T-helper 17 cell (primary cell): ENCODE measurements at regions not wholly inside any gene's neighbourhood (a gene's known extent, or its start where the extent isn't known, plus 50 kb on each side); places are given as distances from the start of the nearest gene placed in this dataset.

Source experiments
- ATAC-seq: fragments of 150-1000 bp; cut with Tn5 transposase; 2 replicates; pipeline ENCODE4 v1.10.0; 2021; ENCODE audit warnings: mild to moderate bottlenecking, moderate library complexity
- DNase-seq, 3 donors: peaks; one replicate each; pipeline versions ENCODE4 v3.0.0 to v3.0.0-alpha.2; 2020 to 2021
- H3K9me3 ChIP-seq: one replicate; pipeline ENCODE4 v1.7.0; 2013; ENCODE audit warnings: low read length, mild to moderate bottlenecking; ENCODE audit not compliant: control insufficient read depth, poor library complexity, severe bottlenecking
- H3K27ac Mint-ChIP-seq: one replicate; pipeline ENCODE4 v1.8.0; 2022; ENCODE audit warnings: mild to moderate bottlenecking, moderate library complexity, mixed read lengths
- H3K27me3 Mint-ChIP-seq: one replicate; pipeline ENCODE4 v1.8.0; 2022; ENCODE audit warnings: mixed read lengths
- H3K36me3 Mint-ChIP-seq: one replicate; pipeline ENCODE4 v1.8.0; 2022; ENCODE audit warnings: low read depth, mixed read lengths
- H3K4me1 Mint-ChIP-seq: one replicate; pipeline ENCODE4 v1.8.0; 2022; ENCODE audit warnings: mild to moderate bottlenecking, mixed read lengths
- H3K4me3 Mint-ChIP-seq: one replicate; pipeline ENCODE4 v1.8.0; 2022; ENCODE audit warnings: mild to moderate bottlenecking, moderate library complexity, mixed read lengths

DNA sequence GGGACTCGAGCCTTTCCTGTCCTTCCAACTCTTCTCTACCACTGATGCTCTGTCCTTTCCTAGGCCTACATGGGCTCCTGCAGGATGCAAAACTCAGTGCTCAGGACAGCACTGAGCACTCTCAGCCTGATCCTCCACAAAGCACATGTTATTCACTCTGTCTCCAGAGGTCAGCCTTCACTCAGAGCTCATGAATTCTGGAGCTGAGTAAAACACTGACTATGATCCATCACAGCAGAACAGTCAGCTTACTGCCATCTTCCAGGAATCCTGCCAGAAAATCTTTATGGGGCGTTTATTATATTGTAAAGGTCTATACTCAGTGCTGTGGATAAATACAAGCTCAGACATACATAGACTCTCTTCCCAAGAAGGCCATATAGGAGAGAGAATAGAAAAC lies 121.5 kb upstream of the CPEB2 start:
- Mint-ChIP-seq H3K4me3 (no peak overlapping the region), H3K36me3 (peaks cover 2% of the 10 kb centered on the region), H3K4me1 (peaks cover 12% of the 10 kb centered on the region), H3K27me3 (peaks cover 15% of the 10 kb centered on the region), H3K27ac (no peak overlapping the region)
- H3K9me3 ChIP-seq: no peaks in the 10 kb centered on the region
- ATAC-seq (no peak), DNase-seq (no peak)

DNA sequence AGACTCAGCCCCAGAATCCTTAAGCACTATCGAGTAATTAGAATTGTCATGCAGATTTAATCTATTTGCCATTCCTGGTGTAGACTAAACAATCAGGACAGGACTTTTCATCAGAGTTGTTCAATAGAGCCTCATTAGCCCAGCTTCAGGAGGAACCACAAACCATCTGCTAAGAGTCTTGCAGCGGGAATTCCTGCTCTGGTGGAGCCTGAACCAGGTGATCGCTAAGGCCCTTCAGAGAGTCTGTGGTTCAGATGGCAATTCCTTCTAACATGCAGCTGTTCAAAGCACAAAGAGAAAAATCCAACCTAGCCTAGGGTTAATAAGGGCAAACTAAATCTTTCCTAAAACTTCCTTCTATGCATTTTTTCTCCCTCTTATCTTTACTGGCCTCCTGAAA lies 119.1 kb upstream of the CPEB2 start:
- H3K27ac Mint-ChIP-seq: no peak overlapping the region
- peaks cover 2% of the 10 kb centered on the region for H3K36me3 Mint-ChIP-seq
- no peak for ATAC-seq

DNA sequence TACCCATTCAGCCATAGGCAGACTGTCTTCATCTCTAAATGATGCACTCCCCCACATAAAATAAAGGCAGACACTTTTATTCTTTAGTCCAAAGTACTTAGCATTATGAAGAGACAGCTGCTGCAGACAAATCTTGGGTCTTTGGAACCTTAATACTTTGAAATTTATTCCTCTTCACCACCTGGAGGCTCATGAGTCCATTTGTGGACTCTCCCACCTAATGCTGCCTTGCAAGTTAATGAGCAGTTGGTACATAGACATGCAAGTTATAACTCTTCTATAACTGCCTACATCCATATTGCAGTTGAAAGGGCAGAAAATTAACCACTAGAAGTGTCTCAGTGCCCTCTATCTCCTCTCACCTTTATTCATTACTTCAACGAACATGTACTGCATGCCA lies 118.6 kb upstream of the CPEB2 start:
- no peaks in the 10 kb centered on the region for H3K9me3 ChIP-seq
- peaks cover 15% of the 10 kb centered on the region for H3K27me3 Mint-ChIP-seq
- H3K27ac Mint-ChIP-seq: no peak overlapping the region
- peaks cover 2% of the 10 kb centered on the region for H3K36me3 Mint-ChIP-seq
- no peak for DNase-seq
- ATAC-seq: no peak
- H3K4me3 Mint-ChIP-seq: no peak overlapping the region
- H3K4me1 Mint-ChIP-seq: no peaks in the 10 kb centered on the region

More for the DNA sequence above, 119.1 kb upstream of the CPEB2 start:
- no peak for DNase-seq
- H3K27me3 Mint-ChIP-seq: peaks cover 15% of the 10 kb centered on the region
- H3K4me1 Mint-ChIP-seq: no peaks in the 10 kb centered on the region
- H3K4me3 Mint-ChIP-seq: no peak overlapping the region
- H3K9me3 ChIP-seq: no peaks in the 10 kb centered on the region

DNA sequence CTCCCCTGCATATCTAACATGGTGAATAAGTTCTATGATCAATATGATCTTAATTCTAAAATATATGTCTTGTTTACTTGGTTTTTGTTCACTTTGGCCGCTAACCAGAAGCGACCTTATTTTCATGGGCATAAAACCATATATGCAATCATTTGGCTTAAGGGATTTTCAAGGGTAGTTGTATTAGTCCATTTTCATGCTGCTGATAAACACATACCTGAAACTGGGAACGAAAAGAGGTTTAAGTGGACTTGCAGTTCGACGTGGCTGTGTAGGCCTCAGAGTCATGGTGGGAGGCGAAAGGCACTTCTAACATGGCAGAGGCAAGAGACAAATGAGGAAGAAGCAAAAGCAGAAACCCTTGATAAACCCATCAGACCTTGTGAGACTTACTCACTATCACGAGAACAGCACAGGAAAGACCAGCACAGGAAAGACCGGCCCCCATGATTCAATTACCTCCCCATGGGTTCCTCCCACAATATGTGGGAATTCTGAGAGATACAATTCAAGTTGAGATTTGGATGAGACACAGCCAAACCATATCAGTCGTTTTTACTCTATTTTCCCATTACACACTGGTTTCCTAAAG lies 114.3 kb upstream of the CPEB2 start:
- no peak overlapping the region for H3K27ac Mint-ChIP-seq
- DNase-seq: no peak
- peaks cover 15% of the 10 kb centered on the region for H3K27me3 Mint-ChIP-seq
- no peak for ATAC-seq
- H3K4me3 Mint-ChIP-seq: no peak overlapping the region
- H3K4me1 Mint-ChIP-seq: no peaks in the 10 kb centered on the region
- peaks cover 2% of the 10 kb centered on the region for H3K36me3 Mint-ChIP-seq
- H3K9me3 ChIP-seq: no peaks in the 10 kb centered on the region

DNA sequence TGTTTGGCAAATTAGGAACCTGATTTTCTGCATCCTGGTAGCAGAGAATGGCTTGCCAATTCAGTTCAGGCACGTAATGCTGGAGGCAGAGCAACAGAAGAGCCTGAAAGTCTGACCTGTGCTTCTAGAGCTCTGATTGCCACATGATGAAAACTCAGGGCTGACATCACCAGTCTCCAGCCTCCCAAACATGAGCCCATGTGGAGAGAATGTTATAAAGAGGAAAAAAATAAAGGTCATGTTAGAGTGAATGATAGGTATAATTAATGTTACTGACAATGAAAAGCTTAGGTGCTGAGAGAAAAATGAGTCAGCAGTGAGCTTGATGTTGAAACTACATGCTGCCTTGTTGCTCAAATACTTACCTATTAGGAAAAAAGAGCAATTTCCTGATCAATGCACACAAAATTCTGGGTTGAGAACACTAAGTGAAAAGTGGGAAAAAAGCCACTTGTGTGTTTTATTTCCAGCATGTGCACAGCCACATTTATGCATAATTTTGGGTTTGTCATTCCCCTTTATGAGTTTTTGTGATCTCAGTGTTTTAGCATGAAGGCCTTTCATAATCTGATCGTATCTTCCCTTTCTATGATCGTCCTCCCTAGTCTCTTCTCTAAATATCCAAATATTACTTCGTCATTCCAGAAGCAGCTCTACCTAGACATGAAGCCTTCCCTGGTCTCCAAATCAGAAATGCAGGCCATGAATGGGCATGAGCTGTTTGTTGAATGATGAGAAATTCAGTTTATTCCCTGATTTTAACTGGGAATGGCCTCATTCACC lies 113.3 kb upstream of the CPEB2 start:
- no peak overlapping the region for H3K4me3 Mint-ChIP-seq
- ATAC-seq: no peak
- peaks cover 10% of the 10 kb centered on the region for H3K27me3 Mint-ChIP-seq
- no peak overlapping the region for H3K27ac Mint-ChIP-seq
- DNase-seq: no peak
- H3K36me3 Mint-ChIP-seq: peaks cover 2% of the 10 kb centered on the region
- H3K9me3 ChIP-seq: no peaks in the 10 kb centered on the region
- H3K4me1 Mint-ChIP-seq: no peaks in the 10 kb centered on the region

DNA sequence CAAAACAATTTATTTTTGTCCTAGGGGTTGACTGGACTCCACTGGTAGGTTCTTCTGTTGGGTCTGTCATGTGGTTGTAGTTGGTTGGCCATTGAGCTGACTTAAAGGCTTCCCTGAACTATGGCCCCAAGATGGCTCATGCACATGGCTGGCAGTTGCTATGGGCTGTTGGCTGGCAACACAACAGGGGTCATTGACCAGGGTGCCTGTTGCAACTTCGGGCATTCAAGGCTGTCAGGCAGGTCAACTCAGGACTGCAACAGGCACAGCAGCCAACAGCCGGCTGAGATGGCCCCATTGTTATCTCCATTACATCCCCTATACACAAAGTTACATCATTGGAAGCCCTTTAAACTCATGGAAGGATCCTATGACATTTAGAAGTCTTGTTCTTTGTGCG lies 109.7 kb upstream of the CPEB2 start:
- H3K9me3 ChIP-seq: no peaks in the 10 kb centered on the region
- Mint-ChIP-seq H3K4me1 (no peaks in the 10 kb centered on the region), H3K36me3 (no peaks in the 10 kb centered on the region), H3K27me3 (peaks cover 7% of the 10 kb centered on the region), H3K4me3 (no peak overlapping the region), H3K27ac (no peak overlapping the region)
- ATAC-seq (no peak), DNase-seq (no peak)

DNA sequence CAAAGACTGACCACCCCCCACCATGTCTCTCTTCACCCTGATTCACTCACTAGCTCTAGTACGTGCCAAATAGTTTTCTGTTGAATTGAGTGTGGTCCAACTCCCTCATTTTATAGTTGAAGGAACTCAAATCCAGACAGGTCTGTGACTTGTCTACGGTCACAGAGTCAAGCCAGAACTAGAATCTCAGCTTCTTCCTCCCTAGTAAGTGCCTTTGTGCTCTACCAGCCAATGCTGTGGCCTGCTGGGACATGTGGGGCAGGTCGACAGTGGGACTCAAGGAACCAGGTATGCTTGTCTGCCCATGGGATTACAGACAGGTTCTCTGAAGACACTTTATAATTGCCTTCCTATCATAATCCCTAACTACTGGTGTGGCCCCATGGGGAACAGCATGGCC lies 108.6 kb upstream of the CPEB2 start:
- Mint-ChIP-seq H3K4me3 (no peak overlapping the region), H3K36me3 (no peaks in the 10 kb centered on the region), H3K27ac (no peak overlapping the region), H3K4me1 (no peaks in the 10 kb centered on the region), H3K27me3 (peaks cover 7% of the 10 kb centered on the region)
- no peaks in the 10 kb centered on the region for H3K9me3 ChIP-seq
- ATAC-seq (no peak), DNase-seq (no peak)

DNA sequence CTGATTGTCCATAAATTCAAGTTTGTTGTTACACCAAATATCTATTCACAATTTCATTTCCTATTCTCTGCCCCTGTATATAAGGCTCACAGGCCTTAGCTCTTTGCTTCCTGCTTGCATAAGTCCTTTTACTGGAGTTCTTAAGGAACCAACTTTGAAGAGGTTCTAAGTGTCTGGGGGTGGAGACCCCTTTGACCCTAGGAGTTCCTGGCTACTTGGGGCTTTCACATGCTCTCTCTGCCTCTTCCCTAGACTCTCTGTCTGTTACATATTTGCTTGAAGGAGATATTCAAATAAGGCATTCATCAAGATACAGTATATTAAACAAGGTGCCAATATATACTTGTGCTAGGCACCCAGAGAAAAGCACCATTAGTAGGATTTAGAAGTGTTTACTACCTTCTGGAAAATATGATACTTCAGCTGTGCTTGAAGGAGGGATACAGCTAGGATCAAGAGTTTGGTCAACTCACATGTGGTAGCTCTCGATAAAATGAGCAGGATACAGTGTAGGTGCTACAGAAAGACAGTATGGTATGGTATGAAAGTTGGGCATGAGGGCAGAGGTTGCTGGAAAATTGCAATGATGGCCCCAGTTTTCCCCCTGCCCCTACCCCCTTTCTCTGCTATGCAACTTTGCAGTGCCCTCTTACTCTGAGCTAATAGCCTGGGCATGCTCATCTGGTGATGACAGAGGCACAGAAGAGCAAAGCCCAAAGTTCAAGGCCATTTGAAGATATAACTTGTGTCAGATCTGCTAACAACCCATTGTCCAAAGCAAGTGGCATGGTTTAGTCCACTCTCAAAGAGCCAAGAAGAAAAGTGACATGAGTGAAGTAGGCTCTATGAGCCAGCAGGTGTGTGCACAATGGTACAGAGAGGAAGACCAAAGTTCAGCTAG lies 107.6 kb upstream of the CPEB2 start:
- Mint-ChIP-seq H3K36me3 (no peaks in the 10 kb centered on the region), H3K27ac (no peak overlapping the region), H3K4me3 (no peak overlapping the region), H3K27me3 (peaks cover 7% of the 10 kb centered on the region), H3K4me1 (no peaks in the 10 kb centered on the region)
- H3K9me3 ChIP-seq: no peaks in the 10 kb centered on the region
- no peak for DNase-seq
- no peak for ATAC-seq

DNA sequence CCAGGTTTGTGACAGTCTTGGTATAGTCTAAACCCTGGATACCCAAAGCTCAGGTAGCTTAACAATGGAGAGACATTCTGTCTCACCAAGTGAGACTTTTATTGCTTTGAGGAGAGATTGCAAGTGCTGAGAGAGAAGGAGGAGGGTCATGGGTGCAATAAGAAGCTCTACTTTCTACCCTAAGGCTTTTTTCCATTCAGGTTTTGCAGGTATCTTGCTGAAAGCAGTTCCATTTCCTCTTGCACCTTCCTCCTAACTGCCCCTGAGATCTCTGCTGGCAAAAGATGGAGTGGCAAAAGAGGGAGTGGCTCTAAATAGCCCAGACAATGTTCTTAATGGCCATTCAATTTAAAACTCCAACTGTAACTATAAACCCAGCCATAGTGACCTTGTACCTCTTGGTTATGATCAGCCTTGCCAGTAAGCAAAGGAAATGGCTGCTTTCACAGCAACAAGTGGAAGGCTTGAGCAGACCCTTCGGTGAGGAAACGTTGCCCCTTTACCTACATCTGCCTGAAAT lies 105.6 kb upstream of the CPEB2 start:
- ATAC-seq: no peak
- no peaks in the 10 kb centered on the region for H3K4me1 Mint-ChIP-seq
- H3K27ac Mint-ChIP-seq: no peak overlapping the region
- no peaks in the 10 kb centered on the region for H3K36me3 Mint-ChIP-seq
- H3K27me3 Mint-ChIP-seq: peaks cover 16% of the 10 kb centered on the region
- no peak overlapping the region for H3K4me3 Mint-ChIP-seq
- H3K9me3 ChIP-seq: no peaks in the 10 kb centered on the region
- DNase-seq: no peak

DNA sequence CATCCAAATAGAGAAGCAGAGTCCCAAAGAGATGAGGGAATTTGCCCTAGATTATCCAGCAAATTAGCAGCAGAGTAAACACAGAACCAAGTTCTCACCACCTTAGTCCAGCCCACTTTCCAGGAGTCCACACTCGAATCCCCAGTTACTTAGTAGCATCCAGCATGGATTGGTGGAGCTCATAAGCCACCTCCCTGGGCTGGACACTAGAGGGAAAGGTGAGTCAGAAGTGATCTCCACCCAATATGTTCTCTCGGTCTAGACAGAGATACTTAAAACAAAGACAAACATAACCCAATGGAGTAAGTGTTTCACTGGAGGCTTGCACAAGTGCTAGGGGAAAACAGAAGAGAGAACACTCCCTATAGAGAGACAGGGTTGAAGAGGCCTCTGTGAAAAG lies 105.1 kb upstream of the CPEB2 start:
- no peak for ATAC-seq
- H3K4me3 Mint-ChIP-seq: no peak overlapping the region
- H3K4me1 Mint-ChIP-seq: peaks cover 3% of the 10 kb centered on the region
- H3K27ac Mint-ChIP-seq: no peak overlapping the region
- H3K9me3 ChIP-seq: no peaks in the 10 kb centered on the region
- peaks cover 20% of the 10 kb centered on the region for H3K27me3 Mint-ChIP-seq
- peaks cover 3% of the 10 kb centered on the region for H3K36me3 Mint-ChIP-seq
- DNase-seq: no peak

DNA sequence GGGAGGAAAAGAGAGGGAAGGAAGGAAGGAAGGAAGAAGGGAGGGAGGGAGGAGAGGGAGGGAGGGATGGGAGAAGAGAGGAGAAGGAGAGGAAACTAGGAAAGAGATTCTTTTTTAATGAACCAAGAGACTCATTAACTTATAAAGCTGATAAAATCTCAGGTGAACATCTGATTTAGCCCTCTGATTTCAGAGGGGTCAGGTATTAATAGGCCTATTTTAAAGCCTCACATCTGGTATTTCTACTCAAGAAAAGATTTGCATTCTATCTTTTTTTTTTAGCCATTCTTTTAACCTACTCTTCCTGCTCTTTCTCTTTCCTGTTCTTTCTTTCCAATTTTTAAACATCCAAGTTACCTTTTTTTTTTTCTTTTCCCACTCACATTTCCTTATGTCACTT lies 103.3 kb upstream of the CPEB2 start:
- Mint-ChIP-seq H3K27ac (no peak overlapping the region), H3K4me3 (no peak overlapping the region), H3K27me3 (peaks cover 35% of the 10 kb centered on the region), H3K36me3 (peaks cover 3% of the 10 kb centered on the region), H3K4me1 (peaks cover 3% of the 10 kb centered on the region)
- no peak for DNase-seq
- H3K9me3 ChIP-seq: no peaks in the 10 kb centered on the region
- ATAC-seq: no peak

DNA sequence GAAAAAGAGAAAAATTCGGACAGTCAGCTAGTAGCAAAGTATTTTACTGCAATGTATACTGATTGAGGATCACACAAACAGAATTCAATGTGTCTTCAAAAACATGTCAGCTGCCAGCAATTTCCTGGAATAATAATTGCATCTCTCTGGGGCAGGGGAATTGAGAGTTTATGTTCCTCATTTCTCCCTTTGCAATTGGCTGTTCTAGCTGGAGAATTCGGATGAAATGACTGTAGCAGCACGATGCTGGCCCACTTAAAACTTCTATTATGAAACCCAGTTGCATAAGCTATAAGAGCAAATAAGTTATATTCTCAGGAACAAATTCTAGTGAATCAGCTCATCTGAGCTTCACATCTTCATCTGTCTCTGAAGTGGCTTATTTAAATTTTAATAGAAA lies 99.9 kb upstream of the CPEB2 start:
- H3K4me1 Mint-ChIP-seq: peaks cover 3% of the 10 kb centered on the region
- no peaks in the 10 kb centered on the region for H3K9me3 ChIP-seq

DNA sequence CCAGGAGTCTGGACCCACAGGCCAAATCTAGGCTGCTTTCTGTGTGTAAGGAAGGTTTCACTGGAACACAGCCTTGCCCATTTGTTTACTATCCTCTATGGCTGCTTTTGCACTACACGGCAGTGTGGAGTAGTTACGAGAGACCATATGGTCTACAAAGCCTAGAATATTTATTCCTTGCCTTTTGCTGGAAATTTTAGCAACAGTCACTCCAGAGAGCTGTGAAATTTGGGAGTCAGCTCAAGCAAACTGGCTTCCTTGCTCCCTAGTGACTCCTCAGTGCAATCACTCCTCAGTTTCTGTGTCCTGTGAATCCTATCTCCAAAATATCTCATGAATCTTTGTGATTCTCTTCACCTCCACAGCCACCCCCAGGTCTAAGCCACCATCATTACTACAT lies 99.0 kb upstream of the CPEB2 start:
- H3K4me3 Mint-ChIP-seq: no peak overlapping the region

More for the DNA sequence above, 99.9 kb upstream of the CPEB2 start:
- Mint-ChIP-seq H3K27me3 (peaks cover 37% of the 10 kb centered on the region), H3K36me3 (peaks cover 3% of the 10 kb centered on the region), H3K4me3 (no peak overlapping the region), H3K27ac (no peak overlapping the region)
- DNase-seq (no peak), ATAC-seq (no peak)

More for the DNA sequence above, 99.0 kb upstream of the CPEB2 start:
- peaks cover 3% of the 10 kb centered on the region for H3K4me1 Mint-ChIP-seq
- peaks cover 3% of the 10 kb centered on the region for H3K36me3 Mint-ChIP-seq
- H3K27me3 Mint-ChIP-seq: peaks cover 37% of the 10 kb centered on the region
- H3K27ac Mint-ChIP-seq: no peak overlapping the region
- no peak for DNase-seq
- no peaks in the 10 kb centered on the region for H3K9me3 ChIP-seq
- no peak for ATAC-seq
